SK-N-SH treated with all-trans-retinoic acid at 6 μM for 48 hours (cell line): ENCODE measurements at regions not wholly inside any gene's neighbourhood (a gene's known extent, or its start where the extent isn't known, plus 50 kb on each side); places are given as distances from the start of the nearest gene placed in this dataset.

Experiments
- ATAC-seq: fragments of 200-7000 bp; cut with Tn5 transposase; 3 replicates; pipeline ENCODE4 v1.9.1; 2020; ENCODE audit warnings: mild to moderate bottlenecking, moderate library complexity
- ARNTL ChIP-seq: fragments of 450-650 bp; formaldehyde crosslinking; IDR thresholded peaks from 2 replicates; pipeline ENCODE4 v1.5.0; 2020; ENCODE audit warnings: low read depth, mild to moderate bottlenecking, moderate library complexity, borderline replicate concordance
- BACH2 ChIP-seq: fragments of 250-450 bp; sonication (Bioruptor Pico); IDR thresholded peaks from 2 replicates; pipeline ENCODE4 v1.9.0; 2021; ENCODE audit warnings: mild to moderate bottlenecking, borderline replicate concordance
- CREB5 ChIP-seq: fragments of 250-450 bp; sonication (Bioruptor Pico); IDR thresholded peaks from 2 replicates; pipeline ENCODE4 v1.5.1; 2020; ENCODE audit warnings: low read depth, mild to moderate bottlenecking, moderate library complexity
- CSDC2 ChIP-seq: fragments of 250-450 bp; sonication (Bioruptor Pico); IDR thresholded peaks from 2 replicates; pipeline ENCODE4 v1.5.0; 2020; ENCODE audit warnings: mild to moderate bottlenecking, moderate library complexity
- CSRNP3 ChIP-seq: fragments of 250-450 bp; sonication (Bioruptor Pico); IDR thresholded peaks from 2 replicates; pipeline ENCODE4 v1.5.1; 2021; ENCODE audit warnings: mild to moderate bottlenecking, moderate library complexity
- ESRRG ChIP-seq: fragments of 250-450 bp; sonication (Bioruptor Pico); IDR thresholded peaks from 2 replicates; pipeline ENCODE4 v1.6.1; 2021; ENCODE audit warnings: mild to moderate bottlenecking
- GLIS3 ChIP-seq: fragments of 250-450 bp; sonication (Bioruptor Pico); IDR thresholded peaks from 2 replicates; pipeline ENCODE4 v1.5.0; 2020; ENCODE audit warnings: mild to moderate bottlenecking, moderate library complexity
- ISL1 ChIP-seq: fragments of 250-450 bp; sonication (Bioruptor Pico); IDR thresholded peaks from 2 replicates; pipeline ENCODE4 v2.1.2; 2022; ENCODE audit warnings: mild to moderate bottlenecking, moderate library complexity
- OSR1 ChIP-seq: fragments of 250-450 bp; sonication (Bioruptor Pico); IDR thresholded peaks from 2 replicates; pipeline ENCODE4 v1.8.0; 2022; ENCODE audit warnings: moderate library complexity, mild to moderate bottlenecking, inconsistent platforms
- PATZ1 ChIP-seq: fragments of 250-450 bp; sonication (Bioruptor Pico); IDR thresholded peaks from 2 replicates; pipeline ENCODE4 v1.8.0; 2020; ENCODE audit warnings: mild to moderate bottlenecking, moderate library complexity, borderline replicate concordance
- POU6F1 ChIP-seq: fragments of 250-450 bp; sonication (Bioruptor Pico); IDR thresholded peaks from 2 replicates; pipeline ENCODE4 v1.8.0; 2021; ENCODE audit warnings: low read depth, mild to moderate bottlenecking, moderate library complexity, borderline replicate concordance
- PPARA ChIP-seq: fragments of 250-450 bp; sonication (Bioruptor Pico); IDR thresholded peaks from 2 replicates; pipeline ENCODE4 v1.5.0; 2020; ENCODE audit warnings: mild to moderate bottlenecking, borderline replicate concordance
- RARB ChIP-seq: fragments of 250-450 bp; sonication (Bioruptor Pico); IDR thresholded peaks from 2 replicates; pipeline ENCODE4 v1.8.0; 2021; ENCODE audit warnings: mild to moderate bottlenecking, moderate library complexity
- SNAI2 ChIP-seq: fragments of 250-450 bp; sonication (Bioruptor Pico); IDR thresholded peaks from 2 replicates; pipeline ENCODE4 v1.5.0; 2020; ENCODE audit warnings: mild to moderate bottlenecking, moderate library complexity
- TOX ChIP-seq: fragments of 250-450 bp; sonication (Bioruptor Pico); IDR thresholded peaks from 2 replicates; pipeline ENCODE4 v1.8.0; 2021; ENCODE audit warnings: mild to moderate bottlenecking, moderate library complexity, borderline replicate concordance
- TSHZ2 ChIP-seq: fragments of 250-450 bp; sonication (Bioruptor Pico); IDR thresholded peaks from 2 replicates; pipeline ENCODE4 v1.5.0; 2020; ENCODE audit warnings: mild to moderate bottlenecking, moderate library complexity
- ZC3H10 ChIP-seq: fragments of 250-450 bp; sonication (Bioruptor Pico); IDR thresholded peaks from 2 replicates; pipeline ENCODE4 v1.5.1; 2021; ENCODE audit warnings: mild to moderate bottlenecking, moderate library complexity
- ZFP30 ChIP-seq: fragments of 450-650 bp; formaldehyde crosslinking; IDR thresholded peaks from 2 replicates; pipeline ENCODE4 v1.5.0; 2022; ENCODE audit warnings: mild to moderate bottlenecking, moderate library complexity
- ZNF565 ChIP-seq: fragments of 450-650 bp; formaldehyde crosslinking; conservative IDR thresholded peaks from 2 replicates; pipeline ENCODE4 v1.5.0; 2020; ENCODE audit warnings: low read depth, mild to moderate bottlenecking, moderate library complexity
- ZNF70 ChIP-seq: fragments of 450-650 bp; formaldehyde crosslinking; IDR thresholded peaks from 2 replicates; pipeline ENCODE4 v1.5.0; 2020; ENCODE audit warnings: mild to moderate bottlenecking, moderate library complexity
- ZNF8 ChIP-seq: fragments of 450-650 bp; formaldehyde crosslinking; IDR thresholded peaks from 2 replicates; pipeline ENCODE4 v1.5.0; 2020; ENCODE audit warnings: mild to moderate bottlenecking, moderate library complexity

GRCh38 chr9:31355965-31356364 is 1028.5 kb upstream of the ACO1 start:
- TF ChIP-seq RARB (CRISPR knock-in tag) (no peak), GLIS3 (CRISPR knock-in tag) (no peak), OSR1 (CRISPR knock-in tag) (no peak), ZNF565 (no peak), CSDC2 (no peak), TOX (CRISPR knock-in tag) (no peak), SNAI2 (CRISPR knock-in tag) (no peak), ZFP30 (CRISPR knock-in tag) (no peak), ARNTL (CRISPR knock-in tag) (no peak), ESRRG (no peak), CSRNP3 (CRISPR knock-in tag) (no peak), ZC3H10 (no peak), ZNF70 (CRISPR knock-in tag) (no peak), PATZ1 (CRISPR knock-in tag) (no peak), ZNF8 (CRISPR knock-in tag) (no peak), POU6F1 (CRISPR knock-in tag) (no peak), CREB5 (CRISPR knock-in tag) (no peak)
- no peak for ATAC-seq

GRCh38 chr9:31359071-31359470 is 1025.4 kb upstream of the ACO1 start:
- no peak for TF ChIP-seq ISL1
- no peak for TF ChIP-seq ARNTL (CRISPR knock-in tag)
- TF ChIP-seq ESRRG, result no peak
- no peak for TF ChIP-seq ZFP30 (CRISPR knock-in tag)
- TF ChIP-seq ZNF8 (CRISPR knock-in tag), result no peak
- no peak for TF ChIP-seq PATZ1 (CRISPR knock-in tag)
- TF ChIP-seq ZNF565, result no peak
- no peak for TF ChIP-seq SNAI2 (CRISPR knock-in tag)
- no peak for TF ChIP-seq BACH2 (CRISPR knock-in tag)
- no peak for TF ChIP-seq TSHZ2
- TF ChIP-seq ZC3H10, result no peak
- ATAC-seq, result no peak

GRCh38 chr9:31364171-31364570 is 1020.3 kb upstream of the ACO1 start:
- no peak for ATAC-seq
- TF ChIP-seq PATZ1 (CRISPR knock-in tag) (no peak), PPARA (CRISPR knock-in tag) (no peak), ZFP30 (CRISPR knock-in tag) (no peak)
